ENCODE measurements at regions not wholly inside any gene's neighbourhood (a gene's known extent, or its start where the extent isn't known, plus 50 kb on each side); places are given as distances from the start of the nearest gene placed in this dataset.

DNA sequence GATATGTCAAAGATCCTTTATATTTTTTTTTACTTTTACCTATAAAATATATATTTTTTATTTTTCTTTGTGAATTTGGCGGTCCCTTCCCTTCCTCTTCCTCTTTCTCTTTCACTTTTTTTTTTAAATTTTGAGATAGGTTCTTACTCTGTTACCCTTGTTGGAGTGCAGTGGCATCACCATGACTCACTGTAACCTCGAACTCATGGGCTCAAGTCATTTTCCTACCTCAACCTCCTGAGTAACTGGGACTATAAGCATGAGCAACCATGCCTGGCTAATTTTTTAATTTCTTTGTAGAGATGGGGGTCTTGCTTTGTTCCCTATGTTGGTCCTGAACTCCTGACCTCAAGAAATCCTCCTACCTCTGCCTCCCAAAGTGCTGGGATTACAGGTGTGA, 258.0 kb upstream of the CLINT1 start:
- no peak for TF ChIP-seq CTCF (IDR thresholded peaks at IDR 0.05; ENCODE audit: low read depth, low read length, missing control alignments)
- H3K4me3 ChIP-seq (ENCODE audit: low read depth, low read length) = no peak overlapping the region
- DNase-seq (ENCODE audit: low read depth) = no peak

DNA sequence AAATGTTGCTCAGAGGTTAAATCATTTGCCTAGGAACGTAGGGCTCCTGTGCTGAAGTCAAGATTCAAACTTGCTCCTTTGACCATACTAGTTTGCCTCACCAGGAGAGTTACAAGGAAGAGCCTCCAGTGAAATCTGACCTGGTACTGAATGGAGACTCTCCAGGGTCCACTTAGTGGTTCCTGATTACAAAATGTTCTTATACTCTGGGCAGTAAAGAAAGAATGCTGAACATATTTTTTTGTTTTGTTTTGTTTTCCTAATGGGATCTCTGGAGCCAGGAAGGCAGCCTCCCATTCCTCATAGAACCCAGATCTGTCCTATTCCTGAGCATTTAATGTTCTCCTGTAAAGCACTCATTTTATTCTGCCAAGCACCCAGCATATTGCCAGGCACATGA, 256.5 kb upstream of the CLINT1 start:
- H3K4me3 ChIP-seq (ENCODE audit: low read depth, low read length) = no peak overlapping the region
- no peak for TF ChIP-seq CTCF (IDR thresholded peaks at IDR 0.05; ENCODE audit: low read depth, low read length, missing control alignments)
- DNase-seq (ENCODE audit: low read depth) = no peak

- no peak for TF ChIP-seq CTCF (IDR thresholded peaks at IDR 0.05; ENCODE audit: low read depth, low read length, missing control alignments)
- no peak overlapping the region for H3K4me3 ChIP-seq (ENCODE audit: low read depth, low read length)
- no peak for DNase-seq (ENCODE audit: low read depth)
Measured at GRCh38 chr5:158108177-158108576, 249.2 kb upstream of the CLINT1 start.

DNA sequence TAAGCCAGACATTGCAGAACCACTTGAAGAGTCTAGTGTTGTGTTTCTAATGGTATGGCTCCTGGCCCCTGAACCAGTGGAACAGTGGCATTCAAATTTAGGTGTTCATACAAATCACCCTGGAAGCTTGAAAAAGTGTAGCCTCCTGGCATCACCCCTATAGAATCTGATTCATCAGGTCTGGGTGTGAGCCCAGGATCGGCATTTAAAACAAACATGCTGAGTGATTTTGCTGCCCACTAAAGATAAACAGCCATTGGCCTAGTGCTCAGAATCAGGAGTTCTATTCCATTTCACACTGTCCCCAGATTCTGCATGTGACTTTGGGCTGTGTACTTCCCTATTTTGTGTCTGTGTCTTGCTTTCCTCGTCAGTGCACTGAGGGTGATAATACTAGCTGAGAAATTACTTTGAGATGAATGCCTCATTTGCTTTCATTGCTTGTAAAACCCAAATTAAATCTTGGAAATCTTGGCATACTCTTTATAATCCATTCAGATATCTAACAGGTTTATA, 241.5 kb upstream of the CLINT1 start:
- no peak for DNase-seq (ENCODE audit: low read depth)
- no peak for TF ChIP-seq CTCF (IDR thresholded peaks at IDR 0.05; ENCODE audit: low read depth, low read length, missing control alignments)
- H3K4me3 ChIP-seq (ENCODE audit: low read depth, low read length) = no peak overlapping the region

- H3K4me3 ChIP-seq (ENCODE audit: low read depth, low read length) = no peak overlapping the region
- TF ChIP-seq CTCF (IDR thresholded peaks at IDR 0.05; ENCODE audit: low read depth, low read length, missing control alignments) = no peak
- no peak for DNase-seq (ENCODE audit: low read depth)
Measured at GRCh38 chr5:158099571-158100105, 240.7 kb upstream of the CLINT1 start.

GRCh38 chr5:158096835-158097234, 237.9 kb upstream of the CLINT1 start:
- TF ChIP-seq CTCF (IDR thresholded peaks at IDR 0.05; ENCODE audit: low read depth, low read length, missing control alignments) = no peak
- DNase-seq (ENCODE audit: low read depth) = no peak
- H3K4me3 ChIP-seq (ENCODE audit: low read depth, low read length) = no peak overlapping the region

GRCh38 chr5:158086856-158087255, 227.9 kb upstream of the CLINT1 start:
- DNase-seq (ENCODE audit: low read depth) = no peak
- no peak for TF ChIP-seq CTCF (IDR thresholded peaks at IDR 0.05; ENCODE audit: low read depth, low read length, missing control alignments)
- no peak overlapping the region for H3K4me3 ChIP-seq (ENCODE audit: low read depth, low read length)

All from GM12864 (cell line).